DND-41 (cell line): ENCODE measurements at regions not wholly inside any gene's neighbourhood (a gene's known extent, or its start where the extent isn't known, plus 50 kb on each side); places are given as distances from the start of the nearest gene placed in this dataset.

ENCODE experiments used
- EZH2 ChIP-seq: IDR thresholded peaks from 3 replicates; pipeline ENCODE4 v1.6.1; 2012; ENCODE audit warnings: borderline replicate concordance, low read depth, mild to moderate bottlenecking, moderate library complexity, low read length, inconsistent platforms; ENCODE audit not compliant: severe bottlenecking
- TF ChIP-seq, protein P1 (sequence below): IDR thresholded peaks from 2 replicates; pipeline ENCODE4 v1.5.1; 2012; ENCODE audit warnings: borderline replicate concordance, low read length, moderate library complexity, mild to moderate bottlenecking; ENCODE audit not compliant: poor library complexity, severe bottlenecking; ENCODE audit errors: extremely low read depth

- TF ChIP-seq, protein P1, sequence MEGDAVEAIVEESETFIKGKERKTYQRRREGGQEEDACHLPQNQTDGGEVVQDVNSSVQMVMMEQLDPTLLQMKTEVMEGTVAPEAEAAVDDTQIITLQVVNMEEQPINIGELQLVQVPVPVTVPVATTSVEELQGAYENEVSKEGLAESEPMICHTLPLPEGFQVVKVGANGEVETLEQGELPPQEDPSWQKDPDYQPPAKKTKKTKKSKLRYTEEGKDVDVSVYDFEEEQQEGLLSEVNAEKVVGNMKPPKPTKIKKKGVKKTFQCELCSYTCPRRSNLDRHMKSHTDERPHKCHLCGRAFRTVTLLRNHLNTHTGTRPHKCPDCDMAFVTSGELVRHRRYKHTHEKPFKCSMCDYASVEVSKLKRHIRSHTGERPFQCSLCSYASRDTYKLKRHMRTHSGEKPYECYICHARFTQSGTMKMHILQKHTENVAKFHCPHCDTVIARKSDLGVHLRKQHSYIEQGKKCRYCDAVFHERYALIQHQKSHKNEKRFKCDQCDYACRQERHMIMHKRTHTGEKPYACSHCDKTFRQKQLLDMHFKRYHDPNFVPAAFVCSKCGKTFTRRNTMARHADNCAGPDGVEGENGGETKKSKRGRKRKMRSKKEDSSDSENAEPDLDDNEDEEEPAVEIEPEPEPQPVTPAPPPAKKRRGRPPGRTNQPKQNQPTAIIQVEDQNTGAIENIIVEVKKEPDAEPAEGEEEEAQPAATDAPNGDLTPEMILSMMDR, result no peak
- TF ChIP-seq EZH2, result no peak
These were observed 114.8 kb upstream of the IGSF21 start for GRCh38 chr1:17992800-17993199.
